HG03457 (cell line): ENCODE measurements at regions not wholly inside any gene's neighbourhood (a gene's known extent, or its start where the extent isn't known, plus 50 kb on each side); places are given as distances from the start of the nearest gene placed in this dataset.
"Not testable (repeated sequence)": the region's sequence is repeated elsewhere in the genome, so short reads cannot be mapped to it uniquely, and the experiment has no call there.

ENCODE experiments used
- ATAC-seq: cut with Tn5 transposase; IDR thresholded peaks from one replicate; pipeline ENCODE4 v1.9.1; 2021; ENCODE audit warnings: moderate number of reproducible peaks; ENCODE audit not compliant: unreplicated experiment

DNA sequence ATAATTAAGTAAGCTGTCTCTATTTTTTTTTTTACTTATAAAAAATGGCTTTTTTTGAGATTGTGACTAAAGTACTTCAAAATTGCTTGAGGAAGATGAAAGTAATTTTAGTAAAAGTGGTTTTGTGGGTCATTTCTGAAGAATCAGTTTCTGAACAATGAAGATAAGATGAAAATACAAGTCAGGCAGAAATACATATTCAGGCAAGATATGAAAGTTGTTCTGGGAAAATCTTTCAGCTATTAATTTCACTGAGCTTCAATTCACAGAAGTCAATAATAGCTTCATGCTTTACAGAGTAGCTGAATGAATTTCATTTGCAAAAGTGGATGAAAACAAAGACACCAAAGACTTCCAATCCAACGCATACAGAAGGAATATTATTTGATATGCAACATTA, 305.2 kb upstream of the ARSJ start:
- ATAC-seq = no peak

DNA sequence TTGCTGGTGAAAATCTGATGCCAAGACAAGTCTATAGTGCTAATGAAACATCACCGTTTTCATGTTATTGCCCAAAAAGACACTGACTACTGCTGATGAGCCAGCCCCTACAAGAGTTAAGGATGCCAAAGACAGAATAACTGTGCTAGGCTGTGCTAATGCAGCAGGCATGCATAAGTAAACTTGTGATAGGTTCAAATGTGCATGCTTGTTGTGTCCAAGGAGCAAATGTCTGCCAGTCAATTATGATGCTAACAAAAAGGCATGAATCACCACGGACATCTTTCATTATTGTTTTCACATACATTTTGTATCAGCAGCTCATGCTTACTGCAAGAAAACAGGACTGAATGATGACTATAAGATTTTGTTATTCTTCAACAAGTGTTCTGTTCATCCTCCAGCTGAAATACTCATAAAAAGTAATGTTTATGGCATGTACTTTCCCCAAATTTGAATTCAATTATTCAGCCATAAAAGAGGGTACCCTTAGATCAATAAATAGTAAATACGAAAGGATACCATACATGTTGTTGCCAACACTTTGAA, 306.9 kb upstream of the ARSJ start:
- no peak for ATAC-seq

DNA sequence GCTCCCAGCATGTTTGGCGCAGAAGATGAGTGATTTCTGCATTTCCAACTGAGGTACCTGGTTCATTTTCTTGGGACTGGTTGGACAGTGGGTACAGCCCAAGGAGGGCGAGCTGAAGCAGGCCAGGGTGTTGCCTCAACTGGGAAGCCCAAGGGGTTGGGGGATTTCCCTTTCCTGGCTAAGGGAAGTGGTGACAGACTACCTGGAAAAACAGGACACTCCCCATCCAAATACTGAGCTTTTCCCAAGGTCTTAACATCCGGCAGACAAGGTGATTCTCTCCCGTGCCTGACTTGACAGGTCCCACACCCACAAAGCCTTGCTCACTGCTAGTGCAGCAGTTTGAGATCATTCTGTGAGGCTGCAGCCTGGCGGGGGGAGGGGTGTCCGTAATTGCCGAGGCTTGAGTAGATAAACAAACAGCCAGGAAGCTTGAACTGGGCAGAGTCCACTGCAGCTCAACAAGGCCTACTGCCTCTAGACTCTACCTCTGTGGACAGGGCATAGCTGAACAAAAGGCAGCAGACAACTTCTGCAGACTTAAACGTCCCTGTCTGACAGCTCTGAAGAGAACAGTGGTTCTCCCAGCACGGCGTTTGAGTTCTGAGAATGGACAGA, 307.7 kb upstream of the ARSJ start:
- ATAC-seq = no peak

DNA sequence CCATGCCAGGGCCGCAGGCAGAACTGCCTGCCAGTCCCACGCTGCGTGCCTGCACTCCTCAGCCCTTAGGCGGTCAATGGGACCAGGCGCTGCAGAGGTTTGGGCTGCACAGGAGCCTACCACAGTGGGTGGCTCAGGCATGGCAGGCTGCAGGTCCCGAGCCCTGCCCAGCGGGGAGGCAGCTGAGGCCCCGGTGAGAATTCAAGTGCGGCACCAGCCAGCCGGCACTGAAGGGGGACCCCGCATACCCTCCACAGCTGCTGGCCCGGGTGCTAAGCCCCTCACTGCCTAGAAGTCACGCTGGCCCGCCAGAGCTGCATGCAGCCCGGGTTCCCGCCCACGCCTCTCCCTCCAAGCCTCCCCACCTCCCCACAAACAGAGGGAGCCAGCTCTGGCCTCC, 302.5 kb upstream of the UGT8 start:
- ATAC-seq = no peak

DNA sequence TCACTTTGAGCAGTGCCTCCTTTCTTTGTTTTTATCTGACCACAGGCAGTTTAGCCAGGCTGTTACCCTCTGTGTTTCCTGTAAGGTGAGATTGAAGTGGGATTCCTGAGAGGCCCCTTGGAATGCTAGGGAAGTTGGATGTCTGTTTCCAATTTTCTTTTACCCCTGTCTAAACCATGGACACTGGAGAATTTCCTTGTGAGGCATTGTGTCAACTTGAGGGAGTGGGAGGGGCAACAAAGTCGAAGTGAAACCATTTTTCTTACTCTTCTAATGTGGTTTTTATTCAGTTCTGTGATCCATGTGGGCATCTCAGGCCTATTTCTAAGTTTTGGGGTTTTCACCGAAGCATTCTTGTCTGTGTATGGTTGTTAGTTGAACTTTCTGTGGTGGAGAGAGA, 296.1 kb upstream of the UGT8 start:
- no peak for ATAC-seq

DNA sequence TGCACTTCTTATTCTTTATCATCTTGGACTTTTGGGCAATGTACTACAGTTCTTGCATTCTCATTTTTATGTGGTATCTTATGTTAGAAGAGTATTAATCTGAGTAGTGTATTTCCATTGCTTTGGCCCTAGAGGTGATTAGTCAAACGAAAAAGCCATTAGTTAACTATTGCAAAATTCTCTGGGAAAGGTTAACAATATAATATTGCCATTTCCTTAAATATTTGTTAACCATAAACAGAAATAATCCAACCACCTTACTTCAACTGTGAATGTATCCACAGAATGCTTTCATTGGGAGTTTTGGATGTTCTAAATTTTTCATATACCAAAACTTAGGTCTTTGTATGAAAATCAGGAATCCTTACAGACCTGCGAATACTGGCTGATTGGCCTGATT, 294.6 kb upstream of the UGT8 start:
- ATAC-seq = no peak

DNA sequence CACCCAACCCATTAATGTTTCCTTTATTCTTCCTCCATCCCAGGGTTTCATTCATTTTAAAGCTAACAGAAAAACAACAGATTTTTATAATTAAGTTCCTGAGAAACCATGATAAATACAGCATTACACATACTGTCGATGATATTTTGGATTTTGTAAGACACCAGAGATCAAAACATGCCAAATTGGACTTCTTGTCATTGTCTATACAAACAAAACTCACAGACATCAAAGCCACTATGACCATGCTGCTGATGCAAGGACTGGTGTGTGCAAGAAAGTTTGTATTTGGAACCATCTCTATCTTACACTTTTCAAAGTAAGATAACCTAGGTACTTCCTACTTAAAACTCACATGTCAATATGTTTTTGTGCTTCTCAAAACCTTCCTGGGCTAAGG, 294.0 kb upstream of the UGT8 start:
- no peak for ATAC-seq

DNA sequence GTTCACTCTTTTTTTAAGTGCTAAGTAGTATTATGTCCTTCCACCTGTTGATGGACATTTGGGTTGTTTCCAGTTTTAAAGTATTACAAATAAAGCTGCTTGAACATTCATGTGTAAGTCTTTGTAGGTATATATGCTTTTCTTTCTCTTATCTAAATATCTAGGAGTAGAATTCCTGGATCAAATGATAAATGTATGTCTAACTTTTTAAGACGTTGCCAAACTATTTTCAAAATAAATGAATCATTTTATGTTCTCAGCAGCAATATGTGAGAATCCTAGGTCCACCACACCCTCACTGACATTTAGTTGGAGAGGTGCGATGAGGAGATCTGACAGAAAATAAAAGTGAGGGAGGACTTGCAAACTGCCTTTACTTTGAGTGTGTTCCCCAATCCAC, 291.7 kb upstream of the UGT8 start:
- no peak for ATAC-seq

DNA sequence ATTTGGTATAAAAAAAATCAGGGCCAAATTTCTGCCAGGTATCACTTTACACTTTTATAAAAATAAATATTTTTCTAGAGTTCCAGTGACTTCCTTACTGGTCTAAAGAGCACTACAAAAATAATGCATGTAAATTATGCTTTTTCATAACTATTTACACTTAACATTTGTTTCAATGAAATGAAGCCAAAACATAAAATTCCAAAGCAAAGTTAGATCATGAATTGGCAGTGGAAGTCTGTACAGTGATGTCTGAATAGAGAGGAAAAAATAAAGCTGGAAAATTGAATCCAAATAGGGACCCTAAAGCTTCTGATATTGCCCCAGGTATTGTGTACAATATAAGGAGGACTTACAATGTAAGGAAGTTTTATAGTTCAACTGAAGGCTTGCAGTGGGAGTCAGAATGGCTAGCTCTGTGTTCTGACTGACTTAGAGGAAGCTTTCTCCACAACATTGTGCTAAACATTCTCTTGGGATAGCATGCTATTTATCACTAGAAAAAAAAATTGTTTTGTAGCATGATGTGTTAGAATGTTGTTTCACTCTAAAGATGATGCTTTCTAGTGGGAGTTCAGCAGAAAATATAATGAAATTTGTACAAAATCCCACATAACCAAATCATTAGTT, 288.2 kb upstream of the UGT8 start:
- ATAC-seq = no peak

DNA sequence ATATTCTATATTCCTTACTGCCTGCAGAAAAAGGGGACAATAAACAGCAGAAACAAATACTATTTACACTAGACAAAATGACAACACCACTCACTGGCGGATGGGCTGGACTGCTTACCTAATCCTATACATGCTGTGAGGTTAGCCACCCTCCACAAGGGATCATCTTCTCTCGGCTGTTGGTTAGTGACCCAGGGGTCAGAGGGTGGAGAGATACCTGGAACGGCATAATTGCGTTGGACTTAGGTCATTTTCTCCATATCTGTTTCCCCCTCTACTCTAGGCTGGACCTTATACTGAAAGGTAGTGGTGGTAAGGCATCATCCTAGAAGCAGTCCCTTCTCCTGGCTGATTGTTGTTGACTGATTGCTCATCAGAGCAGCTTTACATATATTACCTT, 286.8 kb upstream of the UGT8 start:
- no peak for ATAC-seq

DNA sequence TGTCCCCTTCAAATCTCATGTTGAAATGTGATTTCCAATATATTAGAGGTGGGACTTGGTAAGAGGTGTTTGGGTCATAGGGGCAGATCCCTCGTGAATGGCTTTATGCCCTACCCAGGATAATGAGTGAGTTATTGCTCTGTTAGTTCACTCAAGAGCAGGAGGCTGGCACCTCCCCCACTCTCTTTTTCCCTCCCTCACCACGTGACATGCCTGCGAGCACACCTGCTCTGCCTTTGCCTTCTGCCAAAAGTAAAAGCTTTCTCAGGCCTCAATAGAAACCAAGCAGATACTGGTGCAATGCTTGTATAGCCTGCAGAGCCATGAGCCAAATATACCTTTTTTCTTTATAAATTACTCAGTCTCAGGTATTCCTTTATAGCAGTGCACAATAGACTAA, 286.3 kb upstream of the UGT8 start:
- ATAC-seq = no peak

DNA sequence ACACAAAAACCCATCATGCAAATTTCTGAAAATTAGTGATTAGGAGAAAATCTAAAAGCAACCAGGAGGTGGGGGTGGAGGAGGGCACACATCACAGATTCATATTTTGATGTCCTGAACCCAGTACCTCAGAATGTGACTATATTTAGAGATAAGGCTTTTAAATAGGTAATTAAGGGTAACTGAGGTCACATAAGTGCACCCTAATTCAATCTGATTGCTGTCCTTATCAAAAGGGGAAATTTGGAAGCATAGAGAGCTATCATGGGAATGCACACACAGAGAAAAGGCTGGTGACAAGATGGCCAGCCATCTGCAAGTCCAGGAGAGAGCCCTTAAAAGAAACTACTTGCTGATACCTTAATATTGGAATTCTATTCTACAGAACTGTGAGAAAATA, 281.8 kb upstream of the UGT8 start:
- no peak for ATAC-seq

DNA sequence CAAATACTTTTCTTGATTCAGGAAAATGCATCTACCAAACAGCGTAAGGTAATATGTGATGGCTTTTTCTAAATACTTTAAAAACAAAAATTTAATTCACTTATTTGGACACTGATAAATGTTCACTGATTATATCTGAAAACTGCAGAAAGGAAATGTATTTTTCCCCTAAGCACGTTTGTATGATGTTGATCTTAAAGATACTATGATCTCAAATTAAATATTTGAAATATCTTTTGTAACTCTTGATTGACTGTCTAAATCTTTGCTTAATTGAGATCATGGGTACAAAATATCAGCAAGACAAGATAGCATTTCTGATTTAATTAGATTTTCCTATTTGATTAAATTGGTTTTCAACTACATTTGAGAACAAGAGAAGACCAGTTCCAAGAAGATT, 281.0 kb upstream of the UGT8 start:
- no peak for ATAC-seq

DNA sequence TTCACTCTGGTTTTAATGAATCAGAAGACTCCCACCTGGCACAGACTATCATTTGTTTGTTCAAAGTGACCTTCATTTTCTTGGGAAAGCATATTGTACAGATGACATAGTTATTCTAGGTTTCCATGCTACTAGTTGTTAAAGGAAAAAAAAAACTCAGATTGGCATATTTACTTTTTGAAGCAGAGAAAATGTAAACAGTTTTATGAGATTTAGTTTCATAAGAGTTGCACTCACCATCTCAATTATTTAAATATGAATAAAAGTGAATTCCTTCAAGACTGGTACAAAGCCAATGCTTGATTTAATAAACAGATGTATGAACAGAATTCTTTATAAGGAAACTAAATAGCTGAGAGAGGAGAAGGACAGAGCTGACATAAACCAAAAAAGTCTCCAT, 280.3 kb upstream of the UGT8 start:
- ATAC-seq = no peak

DNA sequence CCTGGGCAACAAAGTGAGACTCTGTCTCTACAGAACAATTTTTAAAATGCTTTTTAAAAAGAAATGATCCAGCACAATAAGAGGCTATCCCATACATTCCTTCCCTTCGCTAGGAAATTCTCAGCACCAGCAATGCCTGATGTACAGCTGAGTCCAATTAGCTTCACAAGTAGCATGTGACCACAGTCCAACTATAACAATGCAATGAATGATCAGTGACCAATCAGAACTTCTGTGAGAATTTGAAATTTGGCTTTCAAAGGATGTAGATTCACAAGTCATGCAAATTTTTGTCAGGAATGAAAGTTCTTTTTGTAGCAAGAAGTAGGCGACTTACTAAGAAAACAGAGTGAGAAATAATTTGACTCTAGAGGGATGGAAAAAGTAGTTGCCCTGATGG, 278.5 kb upstream of the UGT8 start:
- ATAC-seq = no peak

DNA sequence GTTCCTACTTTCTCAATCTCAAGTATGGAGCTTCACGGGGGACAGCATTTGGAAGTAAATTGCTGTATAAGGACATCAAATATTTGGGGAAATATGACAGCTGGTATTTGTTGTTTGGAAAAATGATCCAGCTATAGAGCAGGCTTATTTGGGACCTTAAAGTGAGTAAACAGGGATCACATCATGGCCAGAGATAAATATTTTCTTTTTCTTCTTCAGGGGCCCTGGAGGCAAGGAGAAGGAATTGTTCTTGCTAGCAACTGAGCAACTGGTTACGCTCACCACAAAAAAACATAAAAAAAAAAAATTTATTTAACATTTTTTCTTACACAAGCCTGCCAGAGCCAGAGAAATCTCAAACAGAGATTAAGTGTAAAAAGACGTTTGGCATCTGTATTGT, 277.2 kb upstream of the UGT8 start:
- ATAC-seq = no peak

DNA sequence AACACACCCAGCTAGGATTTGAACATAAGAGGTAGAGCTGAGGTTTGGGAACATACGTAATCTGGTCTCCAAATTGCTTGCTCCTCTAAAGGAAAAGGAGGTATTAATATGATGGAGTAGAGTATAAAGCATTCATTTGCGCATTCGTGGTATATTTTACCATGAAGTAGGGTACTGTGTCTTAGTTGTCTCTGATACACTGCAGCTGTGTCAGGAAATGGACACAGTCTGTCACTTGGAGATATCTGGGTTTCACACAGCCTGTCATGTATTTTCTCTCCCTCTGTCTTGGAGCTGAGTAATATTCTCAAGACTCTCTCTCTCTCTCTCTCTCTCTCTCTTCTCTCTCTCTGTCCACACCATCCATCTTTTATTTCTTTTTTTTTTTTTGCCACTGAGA, 274.8 kb upstream of the UGT8 start:
- ATAC-seq = no peak

DNA sequence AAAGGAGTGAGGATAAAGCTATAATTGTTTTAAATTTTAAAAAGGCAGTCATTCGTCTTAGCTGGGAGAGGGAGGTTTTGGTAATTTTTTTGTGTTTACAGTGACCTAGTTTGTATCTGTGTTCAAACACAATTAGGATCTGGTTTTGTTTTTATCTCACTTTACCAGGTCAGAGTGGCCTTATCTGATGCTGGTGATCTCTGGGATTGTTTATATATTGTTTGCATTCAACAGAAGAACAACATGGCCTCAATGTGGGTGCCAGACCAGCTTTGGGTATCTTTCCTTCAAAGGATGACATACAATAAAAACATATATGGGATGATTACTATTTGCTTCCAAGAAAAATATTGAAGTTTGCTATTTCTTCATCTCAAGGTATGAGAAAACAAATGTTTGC, 272.2 kb upstream of the UGT8 start:
- no peak for ATAC-seq

DNA sequence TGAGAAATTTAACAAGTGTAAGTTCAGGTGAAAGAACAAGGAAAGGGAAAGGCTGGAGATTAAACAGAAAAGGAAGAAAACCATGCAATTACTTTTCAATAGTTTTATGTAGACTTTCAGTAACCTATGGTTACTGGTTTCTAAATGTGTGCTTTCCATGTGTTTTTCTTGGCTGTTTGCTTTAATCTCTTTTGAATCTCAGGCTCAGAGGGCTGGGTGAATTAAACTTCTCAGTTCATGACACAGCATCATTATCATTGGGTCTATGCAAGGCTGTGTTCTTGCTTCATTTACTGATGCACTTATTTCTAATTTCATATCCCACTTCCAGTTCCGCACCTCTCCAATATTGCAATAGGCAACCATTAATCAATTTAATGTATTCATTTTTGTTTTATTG, 266.5 kb upstream of the UGT8 start:
- ATAC-seq = no peak

DNA sequence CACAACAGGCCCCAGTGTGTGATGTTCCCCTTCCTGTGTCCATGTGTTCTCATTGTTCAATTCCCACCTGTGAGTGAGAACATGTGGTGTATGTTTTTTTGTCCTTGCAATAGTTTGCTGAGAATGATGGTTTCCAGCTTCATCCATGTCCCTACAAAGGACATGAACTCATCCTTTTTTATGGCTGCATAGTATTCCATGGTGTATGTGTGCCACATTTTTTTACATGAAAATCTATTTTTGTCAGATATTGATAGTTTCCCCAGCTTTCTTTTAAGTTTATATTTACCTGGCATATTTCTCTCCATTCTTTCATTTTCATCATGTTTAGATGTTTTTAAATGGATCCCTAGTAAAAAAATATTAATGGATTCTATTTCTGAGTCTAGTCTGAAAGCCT, 264.2 kb upstream of the UGT8 start:
- not testable (repeated sequence) for ATAC-seq

DNA sequence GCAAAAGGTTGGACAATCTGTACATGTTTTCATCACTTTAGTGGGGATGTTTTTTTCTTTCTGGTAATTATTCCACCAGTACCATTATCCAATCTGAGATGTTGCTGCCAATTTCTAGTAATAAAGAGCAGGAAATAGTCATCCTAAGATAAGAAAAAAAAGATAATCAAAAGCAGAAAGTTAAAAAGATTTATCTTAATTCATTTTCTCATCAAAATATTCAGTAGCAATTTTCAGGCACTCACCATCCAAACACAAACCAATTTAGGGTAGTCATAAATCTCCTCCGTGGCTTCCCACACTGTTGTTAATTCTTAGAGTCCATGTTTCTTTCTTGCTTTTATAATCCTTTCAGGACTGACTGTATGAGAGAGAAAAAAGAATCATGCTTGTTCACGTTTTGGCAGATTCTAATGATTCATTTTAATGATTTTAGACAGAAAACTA, 263.7 kb upstream of the UGT8 start:
- no peak for ATAC-seq

DNA sequence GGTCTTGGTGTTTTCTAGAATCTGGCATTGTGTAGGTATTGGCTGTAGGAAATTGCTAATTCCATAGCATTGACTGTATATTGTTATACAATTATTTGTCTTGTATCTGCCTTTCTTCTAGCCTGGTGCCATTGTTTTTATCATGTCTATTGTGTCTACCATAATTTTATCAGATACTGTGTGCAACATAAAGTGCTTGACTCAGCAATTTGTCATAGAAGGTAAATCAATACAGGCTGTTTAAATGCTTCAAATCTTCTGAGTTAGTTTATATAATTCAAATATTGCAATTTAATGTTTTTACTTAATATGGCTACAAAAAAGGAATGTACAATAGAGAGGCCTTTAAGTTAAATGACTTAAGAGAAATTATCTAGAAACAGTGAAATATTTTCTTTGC, 263.3 kb upstream of the UGT8 start:
- no peak for ATAC-seq

DNA sequence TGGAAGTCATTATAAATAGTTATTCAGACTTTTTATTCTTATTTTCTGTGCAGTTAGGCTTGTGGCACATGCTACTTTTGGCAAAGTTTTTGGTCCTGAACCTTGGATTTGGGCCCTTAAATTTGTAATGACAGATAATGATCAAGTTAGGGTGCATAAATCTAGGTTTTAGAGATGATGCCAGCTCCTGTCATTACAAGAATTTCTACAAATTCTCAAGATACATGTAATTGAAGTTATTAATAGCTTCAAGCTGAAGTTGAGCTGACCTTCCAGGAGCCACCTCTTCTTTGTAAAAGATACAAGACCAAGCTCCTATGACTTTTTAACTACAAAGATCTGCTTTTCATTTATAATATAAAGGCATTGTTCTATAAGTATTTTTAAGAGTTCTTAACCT, 255.6 kb upstream of the UGT8 start:
- no peak for ATAC-seq
